ENCODE measurements at regions not wholly inside any gene's neighbourhood (a gene's known extent, or its start where the extent isn't known, plus 50 kb on each side); places are given as distances from the start of the nearest gene placed in this dataset.

- peaks cover 5% of the 10 kb centered on the region for H3K9me3 ChIP-seq (replicated peaks; ENCODE audit: control insufficient read depth, insufficient read depth, low read length)
Measured at GRCh38 chr22:35192129-35192918, 65.0 kb upstream of the HMGXB4 start.

More at GRCh38 chr22:35192129-35192918, 65.0 kb upstream of the HMGXB4 start:
- Histone ChIP-seq H3K4me1 (ENCODE audit: control insufficient read depth, insufficient read depth, low read length) (no peaks in the 10 kb centered on the region), H3K36me3 (ENCODE audit: control insufficient read depth in 2 of 2, insufficient read depth in 2 of 2, low read length in 1 of 2) (peaks cover 0 to 3% of the 10 kb centered on the region in 2 experiments; a peak in 2 of 4 replicates), H3K4me2 (ENCODE audit: control insufficient read depth, insufficient read depth) (no peak overlapping the region), H4K20me1 (ENCODE audit: control insufficient read depth, insufficient read depth) (no peaks in the 10 kb centered on the region), H3K79me2 (ENCODE audit: control insufficient read depth, insufficient read depth, low read length) (no peaks in the 10 kb centered on the region), H3K27ac (ENCODE audit: control insufficient read depth, insufficient read depth) (no peak overlapping the region), H3K9ac (ENCODE audit: control insufficient read depth, insufficient read depth, low read length) (no peak overlapping the region), H3K4me3 (no peak overlapping the region), H2AFZ (ENCODE audit: control insufficient read depth, low read depth, low read length) (no peak overlapping the region), H3K27me3 (replicated peaks in 1 of 2; ENCODE audit: control insufficient read depth in 2 of 2, insufficient read depth in 2 of 2, low read length in 1 of 2) (no peaks in the 10 kb centered on the region)
- FAIRE-seq: no peak
- ChIA-PET SMC1A (ENCODE audit: uncharacterized antibody, unreplicated experiment) (no interaction called here), RAD21 (ENCODE audit: unreplicated experiment) (no interaction called here), POLR2A (no interaction called here), CTCF (no interaction called here)
- DNase-seq (ENCODE audit: low read depth, low spot score): no peak
- intact Hi-C loops (cut with micrococcal nuclease; ENCODE audit: unreplicated experiment): no loop called here
- in situ Hi-C loops (cut with MboI): no loop called here
- no peak for ATAC-seq
- TF ChIP-seq ETV6 (conservative IDR thresholded peaks at IDR 0.05 in 1 of 2, IDR thresholded peaks at IDR 0.05 in 1 of 2; ENCODE audit: borderline replicate concordance in 1 of 2, low read depth in 1 of 2) (no peak), JUND (IDR thresholded peaks at IDR 0.05; ENCODE audit: low read depth, low read length) (no peak), POLR2AphosphoS2 (IDR thresholded peaks at IDR 0.05; ENCODE audit: low read depth, low read length) (no peak), ESRRA (IDR thresholded peaks at IDR 0.05; ENCODE audit: low read length) (no peak), USF2 (IDR thresholded peaks at IDR 0.05; ENCODE audit: borderline replicate concordance, low read depth, low read length) (no peak), SP1 (IDR thresholded peaks at IDR 0.05; ENCODE audit: low read depth, low read length) (no peak), ZBED1 (IDR thresholded peaks at IDR 0.05; ENCODE audit: borderline replicate concordance) (no peak), PAX8 (IDR thresholded peaks at IDR 0.05) (no peak), ZNF207 (IDR thresholded peaks at IDR 0.05; ENCODE audit: borderline replicate concordance) (no peak), ZNF622 (IDR thresholded peaks at IDR 0.05) (no peak), IRF5 (IDR thresholded peaks at IDR 0.05; ENCODE audit: borderline replicate concordance) (no peak), TCF7 (IDR thresholded peaks at IDR 0.05; ENCODE audit: borderline replicate concordance) (no peak), PKNOX1 (IDR thresholded peaks at IDR 0.05) (no peak), PBX3 (IDR thresholded peaks at IDR 0.05; ENCODE audit: insufficient replicate concordance, low read depth, low read length) (no peak), MYC (IDR thresholded peaks at IDR 0.05; ENCODE audit: insufficient read depth, insufficient read length, insufficient replicate concordance, low read length, severe bottlenecking) (no peak), DPF2 (IDR thresholded peaks at IDR 0.05) (no peak), ZZZ3 (IDR thresholded peaks at IDR 0.05; ENCODE audit: control insufficient read depth, insufficient read length, low read depth) (no peak), ATF7 (IDR thresholded peaks at IDR 0.05; ENCODE audit: low read depth) (no peak)
- no TSS peak for BruUV-seq (replicated peaks)
- 46% methylated on average over 8 of the region's 8 CpGs for WGBS (ENCODE audit: insufficient coverage, insufficient replicate concordance, low lambda C conversion rate, missing lambda C conversion rate)
